Thymus (tissue), 11 donors: ENCODE measurements at regions not wholly inside any gene's neighbourhood (a gene's known extent, or its start where the extent isn't known, plus 50 kb on each side); places are given as distances from the start of the nearest gene placed in this dataset.

Experiments
- DNase-seq, 9 donors: peaks; one replicate each; pipeline ENCODE4 v3.0.0-alpha.2; 2013; ENCODE audit warnings: low spot score in 9 of 9, low read depth in 6 of 9, missing footprints in 1 of 9
- H3K27ac ChIP-seq, 2 donors: one replicate each; pipeline ENCODE4 v1.5.1; 2013; ENCODE audit warnings: control low read depth in 1 of 2, low read depth in 1 of 2, low read length in 1 of 2, mild to moderate bottlenecking in 1 of 2, moderate library complexity in 1 of 2
- H3K27me3 ChIP-seq, 2 donors: one replicate each; pipeline ENCODE4 v1.5.1; 2013; ENCODE audit warnings: low read length in 1 of 2; ENCODE audit not compliant: control insufficient read depth in 2 of 2, insufficient read depth in 1 of 2
- H3K36me3 ChIP-seq, 2 donors: one replicate each; pipeline ENCODE4 v1.5.1; 2013; ENCODE audit warnings: low read length in 1 of 2, mild to moderate bottlenecking in 1 of 2, moderate library complexity in 1 of 2; ENCODE audit not compliant: control insufficient read depth in 2 of 2, insufficient read depth in 2 of 2
- H3K4me1 ChIP-seq, 2 donors: one replicate each; pipeline ENCODE4 v1.5.1; 2013; ENCODE audit warnings: low read length in 2 of 2; ENCODE audit not compliant: control insufficient read depth in 2 of 2, insufficient read depth in 2 of 2
- H3K4me3 ChIP-seq, 2 donors: one replicate each; pipeline ENCODE4 v1.5.1; 2013; ENCODE audit warnings: low read length in 2 of 2, control low read depth in 1 of 2, mild to moderate bottlenecking in 1 of 2
- H3K9me3 ChIP-seq, 2 donors: one replicate each; pipeline ENCODE4 v1.5.1; 2013; ENCODE audit warnings: low read length in 1 of 2, mild to moderate bottlenecking in 1 of 2; ENCODE audit not compliant: control insufficient read depth in 2 of 2, insufficient read depth in 1 of 2
- WGBS: extraction: QIAGEN DNeasy Blood & Tissue Kit; methylation state at CpG from one replicate; pipeline ENCODE4 v1.1.7; 2013; 5-methylcytosine and 5-hydroxymethylcytosine counted together
- donor health status: healthy.

DNA sequence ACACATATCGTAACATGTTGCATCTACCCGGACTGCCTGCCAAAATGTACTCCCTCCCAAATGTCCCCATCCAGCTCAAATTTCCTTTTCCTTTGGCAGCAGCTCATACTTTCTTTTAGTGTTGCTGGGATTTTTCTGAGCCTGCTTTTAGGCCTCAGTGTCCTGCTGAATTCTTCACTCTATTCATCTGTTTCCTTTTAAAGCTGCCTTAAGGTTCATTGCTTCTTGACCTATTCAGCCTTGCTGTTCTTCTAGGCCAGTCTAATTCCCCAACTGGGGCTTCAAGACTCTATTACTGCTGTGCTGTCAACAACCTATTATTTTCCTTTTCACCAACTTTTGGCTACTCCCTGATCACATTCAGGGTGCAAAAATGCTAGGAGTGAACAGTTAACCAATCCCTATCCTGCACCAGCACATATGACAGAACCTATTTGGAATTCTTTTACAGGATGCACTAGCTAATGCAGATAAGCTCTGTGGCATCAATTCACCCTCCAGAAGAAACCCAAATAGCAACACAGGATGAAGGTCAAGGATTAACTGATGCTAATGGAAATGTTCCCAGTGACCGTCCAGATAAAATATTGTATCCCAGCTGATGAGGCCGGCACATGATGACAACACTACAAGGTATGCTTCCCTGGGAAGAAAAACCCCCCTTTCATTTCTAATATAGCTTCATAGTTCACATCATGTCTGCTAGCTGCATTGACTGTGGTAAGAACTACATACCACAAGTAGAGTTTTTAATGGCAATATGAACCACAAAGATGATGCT lies 114.7 kb upstream of the TTC29 start:
- no peak for DNase-seq
- WGBS = 83% methylated on average over 4 of the region's 4 CpGs
- Histone ChIP-seq H3K27ac (no peak overlapping the region), H3K27me3 (no peaks in the 10 kb centered on the region), H3K4me3 (no peak overlapping the region), H3K9me3 (no peaks in the 10 kb centered on the region), H3K36me3 (no peaks in the 10 kb centered on the region), H3K4me1 (no peaks in the 10 kb centered on the region)

DNA sequence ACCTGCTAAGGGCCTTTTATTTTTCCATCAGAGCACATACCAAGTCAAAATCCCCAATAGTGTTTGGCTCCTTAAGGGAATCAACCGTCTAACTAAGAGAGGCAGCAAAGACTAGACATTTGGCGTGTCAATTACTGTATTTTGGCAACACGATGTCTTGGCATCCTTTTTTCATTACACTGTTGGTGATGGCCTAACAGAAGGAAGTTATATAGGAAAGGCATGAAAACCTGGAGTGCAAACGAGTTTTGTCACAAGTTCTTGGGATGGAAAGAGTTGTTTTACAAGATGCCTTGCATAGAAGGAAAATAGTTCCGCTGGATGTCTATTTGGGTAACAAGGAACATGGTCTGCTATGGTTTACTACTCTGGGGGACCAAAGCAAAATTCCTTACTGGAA lies 119.2 kb upstream of the TTC29 start:
- H3K4me1 ChIP-seq = no peaks in the 10 kb centered on the region
- H3K27ac ChIP-seq = no peak overlapping the region
- no peaks in the 10 kb centered on the region for H3K36me3 ChIP-seq
- 83% methylated on average over 5 of the region's 5 CpGs for WGBS
- no peak for DNase-seq
- H3K9me3 ChIP-seq = no peaks in the 10 kb centered on the region
- no peak overlapping the region for H3K4me3 ChIP-seq
- no peaks in the 10 kb centered on the region for H3K27me3 ChIP-seq

DNA sequence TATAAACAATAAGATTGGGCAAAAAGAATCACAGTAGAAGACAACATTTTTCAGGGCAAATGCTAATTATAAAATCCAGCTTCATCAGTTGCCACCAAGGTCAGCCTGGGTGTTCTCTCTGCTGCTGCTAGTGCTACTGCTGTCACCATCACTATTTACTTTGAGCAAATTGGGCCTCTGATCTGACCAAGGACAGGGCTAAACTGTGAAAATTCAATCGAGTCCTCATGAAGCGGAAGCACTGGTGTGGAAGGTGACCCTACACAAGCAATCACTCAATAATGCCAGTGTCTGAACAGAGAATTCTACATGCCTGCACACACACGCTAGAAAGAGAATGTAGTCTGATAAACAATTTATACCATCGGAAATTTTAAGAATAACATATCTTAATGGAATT lies 122.9 kb upstream of the TTC29 start:
- H3K36me3 ChIP-seq = no peaks in the 10 kb centered on the region
- H3K9me3 ChIP-seq = peaks cover 2 to 3% of the 10 kb centered on the region in 2 donors
- WGBS = 92% methylated on average over 4 of the region's 4 CpGs
- no peaks in the 10 kb centered on the region for H3K27me3 ChIP-seq
- H3K27ac ChIP-seq = no peak overlapping the region
- no peak overlapping the region for H3K4me3 ChIP-seq
- H3K4me1 ChIP-seq = no peaks in the 10 kb centered on the region
- no peak for DNase-seq

DNA sequence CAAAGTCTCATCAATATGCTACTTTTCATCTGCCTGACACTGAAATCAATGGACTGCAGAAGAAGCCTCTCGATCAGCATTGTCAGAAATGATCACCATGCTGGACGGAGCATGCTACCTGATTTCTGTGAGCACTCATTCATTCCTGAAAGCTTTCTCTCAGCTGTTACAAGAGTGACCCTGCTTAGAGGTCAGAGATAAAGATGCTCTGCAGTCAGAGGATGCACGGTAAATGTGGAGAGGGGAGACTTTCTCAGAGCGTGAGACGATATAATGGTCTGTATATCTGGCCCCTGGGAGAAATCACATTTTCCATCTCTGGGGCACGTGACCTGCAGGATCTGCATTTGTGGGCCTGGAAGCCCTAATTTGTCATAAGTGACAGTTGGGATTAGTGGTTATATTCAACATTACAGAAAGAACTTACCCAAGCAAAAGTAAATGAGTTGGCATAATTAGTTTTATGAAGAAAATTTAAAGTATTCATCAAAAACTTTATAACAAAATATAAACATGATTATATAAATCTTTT lies 125.6 kb upstream of the TTC29 start:
- 96% methylated on average over 6 of the region's 6 CpGs for WGBS
- H3K36me3 ChIP-seq = no peaks in the 10 kb centered on the region
- no peaks in the 10 kb centered on the region for H3K4me1 ChIP-seq
- H3K4me3 ChIP-seq = no peak overlapping the region
- peaks cover 2 to 3% of the 10 kb centered on the region in 2 donors for H3K9me3 ChIP-seq
- DNase-seq = no peak
- H3K27ac ChIP-seq = no peak overlapping the region
- H3K27me3 ChIP-seq = no peaks in the 10 kb centered on the region

DNA sequence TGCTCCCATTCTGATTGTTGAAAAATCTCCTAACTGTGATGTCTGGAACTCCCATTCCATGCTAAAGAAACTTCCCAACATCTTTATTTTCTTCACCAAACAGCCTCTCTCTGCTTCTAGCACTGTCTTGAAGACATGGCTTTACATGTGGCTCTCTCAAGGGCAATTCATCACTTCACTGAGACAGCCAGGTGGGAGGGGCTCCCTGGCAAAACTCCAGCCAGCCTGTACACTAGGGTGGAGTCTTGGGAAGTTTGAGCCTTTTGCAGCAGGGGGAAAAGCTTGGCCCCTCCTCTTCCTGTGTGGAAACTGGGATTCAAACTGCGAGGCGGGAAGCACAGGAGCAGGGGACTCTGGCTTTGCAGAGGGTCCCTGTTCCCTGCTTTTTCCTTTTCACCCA lies 130.5 kb upstream of the TTC29 start:
- Histone ChIP-seq H3K4me1 (no peaks in the 10 kb centered on the region), H3K4me3 (no peak overlapping the region), H3K9me3 (peaks cover 2 to 3% of the 10 kb centered on the region in 2 donors), H3K36me3 (no peaks in the 10 kb centered on the region), H3K27me3 (no peaks in the 10 kb centered on the region), H3K27ac (no peak overlapping the region)
- no peak for DNase-seq
- WGBS = 82% methylated on average over 2 of the region's 2 CpGs

DNA sequence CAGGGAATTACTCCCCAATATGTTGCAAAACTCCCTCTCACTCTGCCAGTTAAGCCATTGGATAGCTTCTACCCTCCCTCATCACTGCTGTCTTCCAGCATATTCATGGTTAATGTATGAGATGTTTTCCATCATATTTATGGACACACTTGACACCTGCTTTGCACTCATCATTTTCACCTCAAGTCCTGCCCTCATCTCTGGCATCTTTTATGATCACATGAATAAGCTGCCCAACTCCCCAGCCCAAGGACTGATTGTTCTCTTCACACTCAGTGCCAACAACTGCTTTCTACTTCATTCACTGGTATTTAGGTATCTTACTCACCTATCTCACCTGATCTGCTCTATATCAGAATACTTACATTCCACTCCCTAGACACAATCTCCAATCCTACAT lies 131.1 kb upstream of the TTC29 start:
- Histone ChIP-seq H3K4me1 (no peaks in the 10 kb centered on the region), H3K4me3 (no peak overlapping the region), H3K36me3 (no peaks in the 10 kb centered on the region), H3K27ac (no peak overlapping the region), H3K9me3 (peaks cover 2 to 3% of the 10 kb centered on the region in 2 donors), H3K27me3 (no peaks in the 10 kb centered on the region)
- no peak for DNase-seq

DNA sequence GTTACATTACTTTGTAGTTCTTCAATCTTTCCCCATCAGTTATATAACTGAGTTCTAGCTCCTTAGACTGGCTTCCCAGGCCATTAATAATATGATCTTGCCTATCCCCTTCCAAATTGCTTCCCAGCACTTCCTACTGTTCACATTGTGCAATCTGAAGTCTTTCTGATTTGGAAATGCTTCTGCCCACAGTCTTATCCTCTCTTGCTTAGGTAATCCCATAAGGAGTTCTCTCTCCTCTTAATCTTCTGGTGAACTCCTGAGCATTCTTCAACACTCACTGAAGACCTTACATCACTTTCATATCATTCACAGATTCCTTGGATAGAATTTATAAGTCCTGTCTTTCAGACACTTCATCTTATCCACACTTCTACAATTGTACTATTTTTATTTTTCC lies 132.7 kb upstream of the TTC29 start:
- no peaks in the 10 kb centered on the region for H3K36me3 ChIP-seq
- H3K9me3 ChIP-seq = no peaks in the 10 kb centered on the region
- no peak overlapping the region for H3K27ac ChIP-seq
- no peaks in the 10 kb centered on the region for H3K27me3 ChIP-seq
- no peak for DNase-seq
- H3K4me1 ChIP-seq = no peaks in the 10 kb centered on the region
- no peak overlapping the region for H3K4me3 ChIP-seq

DNA sequence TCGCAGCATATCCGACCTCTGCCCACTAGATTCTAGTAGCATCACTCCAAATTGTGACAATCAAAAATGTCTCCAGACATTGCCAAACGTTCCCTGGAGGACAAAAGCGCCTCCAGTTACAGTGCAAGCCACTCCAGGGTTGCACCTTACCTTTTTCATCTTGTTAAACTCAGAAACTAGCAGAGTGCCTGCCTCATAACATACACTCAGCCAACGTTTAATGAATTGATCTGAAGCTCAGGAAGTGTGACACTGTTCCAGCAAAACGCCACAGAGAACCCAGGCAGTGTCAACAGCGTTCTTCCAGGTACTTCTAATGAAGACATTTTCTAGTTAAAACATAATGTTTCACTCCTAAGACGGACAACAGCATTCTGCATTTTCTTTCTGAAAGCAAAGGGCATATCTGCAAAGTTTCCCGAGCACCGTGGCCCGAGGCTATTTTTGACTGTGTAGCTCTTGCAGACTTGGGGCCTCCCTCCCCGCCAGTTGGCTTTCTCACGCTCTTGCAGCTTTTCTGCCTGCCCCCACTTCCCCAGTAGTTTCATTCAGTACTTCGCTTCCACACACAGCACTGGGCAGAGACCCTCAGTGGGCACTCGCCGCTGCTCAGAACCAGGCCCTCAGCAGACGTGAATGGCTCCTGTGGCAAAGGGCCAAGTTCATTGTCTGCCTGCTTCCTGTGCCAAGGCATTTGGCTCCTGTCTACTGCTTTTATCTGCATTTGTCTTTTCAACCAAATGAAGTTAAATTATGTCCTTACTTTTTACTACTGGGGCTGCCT lies 133.4 kb upstream of the TTC29 start:
- no peaks in the 10 kb centered on the region for H3K27me3 ChIP-seq
- DNase-seq = no peak
- H3K27ac ChIP-seq = no peak overlapping the region
- 85% methylated on average over 17 of the region's 17 CpGs for WGBS
- H3K4me3 ChIP-seq = no peak overlapping the region
- no peaks in the 10 kb centered on the region for H3K36me3 ChIP-seq
- H3K9me3 ChIP-seq = no peaks in the 10 kb centered on the region
- no peaks in the 10 kb centered on the region for H3K4me1 ChIP-seq

DNA sequence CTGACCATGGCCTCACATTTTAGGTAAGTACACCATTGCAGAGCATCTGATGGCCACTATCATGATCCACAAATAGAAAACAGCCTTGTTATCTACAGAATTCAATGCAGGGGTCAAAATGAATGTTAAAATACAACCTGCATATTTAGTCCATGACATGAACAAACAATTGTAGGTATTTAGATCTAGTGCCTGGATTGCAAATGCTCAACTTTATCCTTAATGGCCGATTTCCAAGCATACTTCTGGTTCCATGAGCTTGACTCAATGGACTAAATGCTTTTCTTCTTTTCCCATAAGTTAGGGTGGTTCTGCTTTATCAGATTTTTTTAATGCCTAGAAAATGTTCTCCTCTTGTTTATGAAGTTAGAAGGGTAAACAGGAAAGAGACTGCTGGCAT lies 139.2 kb upstream of the TTC29 start:
- no peaks in the 10 kb centered on the region for H3K36me3 ChIP-seq
- H3K9me3 ChIP-seq = no peaks in the 10 kb centered on the region
- no peak for DNase-seq
- H3K27ac ChIP-seq = no peak overlapping the region
- H3K27me3 ChIP-seq = no peaks in the 10 kb centered on the region
- no peaks in the 10 kb centered on the region for H3K4me1 ChIP-seq
- no peak overlapping the region for H3K4me3 ChIP-seq
- 90% methylated on average over 1 of the region's 1 CpG for WGBS
